A673 (cell line): ENCODE measurements at regions not wholly inside any gene's neighbourhood (a gene's known extent, or its start where the extent isn't known, plus 50 kb on each side); places are given as distances from the start of the nearest gene placed in this dataset.

ENCODE experiments used
- BruUV-seq: library from RNA; stranded (reverse); fragments of 400-500 nt; replicated peaks from 2 replicates; lab custom pipeline; 2021; lab: Mats Ljungman, UMichigan
- CTCF ChIA-PET: fragments of 300-600 bp; sonication (Branson Sonifier 250); formaldehyde crosslinking; loops from one replicate; lab custom pipeline; 2022; ENCODE audit warnings: antibody characterized with exemption; lab: Charles Lee
- POLR2A ChIA-PET: fragments of 300-600 bp; sonication (Branson Sonifier 250); formaldehyde crosslinking; loops from one replicate; lab custom pipeline; 2022; ENCODE audit warnings: antibody characterized with exemption; ENCODE audit not compliant: low non-redundant PET; lab: Charles Lee
- DNase-seq: peaks from one replicate; pipeline ENCODE4 v3.0.0-alpha.2; 2015; ENCODE audit warnings: low spot score
- H3K27ac ChIP-seq: fragments of 200-600 bp; sonication (generic); 2 replicates; pipeline ENCODE4 v1.5.1; 2016; ENCODE audit warnings: mixed run types, low read depth, mild to moderate bottlenecking, mixed read lengths, antibody characterized with exemption, low read length; ENCODE audit not compliant: poor library complexity, severe bottlenecking
- H3K27me3 ChIP-seq: fragments of 200-600 bp; sonication (generic); replicated peaks from 2 replicates; pipeline ENCODE4 v1.6.1; 2017; ENCODE audit warnings: mixed run types, low read depth, mild to moderate bottlenecking, mixed read lengths, antibody characterized with exemption, low read length; ENCODE audit not compliant: insufficient read depth, poor library complexity
- H3K36me3 ChIP-seq: fragments of 200-600 bp; sonication (generic); 2 replicates; pipeline ENCODE4 v1.6.1; 2016; ENCODE audit warnings: mixed run types, mild to moderate bottlenecking, mixed read lengths, antibody characterized with exemption, low read length; ENCODE audit not compliant: insufficient read depth, poor library complexity, severe bottlenecking
- H3K4me1 ChIP-seq: fragments of 200-600 bp; sonication (generic); 2 replicates; pipeline ENCODE4 v1.6.1; 2017; ENCODE audit warnings: mixed run types, mild to moderate bottlenecking, mixed read lengths, antibody characterized with exemption, low read length; ENCODE audit not compliant: insufficient read depth, poor library complexity, severe bottlenecking
- H3K4me3 ChIP-seq: fragments of 200-600 bp; sonication (generic); 2 replicates; pipeline ENCODE4 v1.5.1; 2016; ENCODE audit warnings: low read depth, mixed run types, mild to moderate bottlenecking, mixed read lengths, low read length; ENCODE audit not compliant: poor library complexity, severe bottlenecking
- H3K9me3 ChIP-seq: fragments of 200-600 bp; sonication (generic); 2 replicates; pipeline ENCODE4 v1.6.1; 2016; ENCODE audit warnings: mixed run types, low read depth, mild to moderate bottlenecking, mixed read lengths, antibody characterized with exemption, low read length; ENCODE audit not compliant: poor library complexity, severe bottlenecking
- EZH2 ChIP-seq: fragments of 200-600 bp; sonication (generic); IDR thresholded peaks from 2 replicates; pipeline ENCODE4 v1.6.1; 2017; ENCODE audit warnings: borderline replicate concordance, low read depth, mild to moderate bottlenecking, mixed read lengths, antibody characterized with exemption, low read length; ENCODE audit not compliant: poor library complexity, severe bottlenecking
- intact Hi-C: fragments of 100-400 bp; cut with micrococcal nuclease; formaldehyde crosslinking; loops from one replicate; pipeline ENCODE4 v1.10.0; 2022; ENCODE audit not compliant: unreplicated experiment
- TF ChIP-seq, protein P1 (sequence below): fragments of 300-800, 200-600 bp; sonication (generic); conservative IDR thresholded peaks from 2 replicates; pipeline ENCODE4 v1.5.1; 2017; ENCODE audit warnings: low read depth, mild to moderate bottlenecking, antibody characterized with exemption, low read length, moderate library complexity, mixed read lengths

DNA sequence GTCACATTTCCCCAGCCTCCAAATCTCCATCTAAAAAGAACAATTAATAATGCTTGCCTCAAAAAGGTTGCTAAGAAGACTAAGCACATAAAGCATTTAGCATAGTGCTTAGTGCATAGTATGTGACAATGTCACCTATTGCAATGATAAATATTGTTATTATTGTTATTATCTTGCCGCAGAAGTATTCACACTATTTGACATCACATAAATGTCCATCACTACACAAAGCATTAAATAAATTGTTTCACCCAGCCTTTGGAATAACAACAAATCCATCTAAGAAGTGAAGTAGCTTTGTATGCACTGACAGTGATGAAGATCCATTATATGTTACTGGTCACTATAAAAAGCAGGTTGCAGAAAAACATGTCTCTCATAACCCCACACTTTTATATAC, 2263.9 kb upstream of the WWC1 start:
- H3K4me1 ChIP-seq: no peaks in the 10 kb centered on the region
- no TSS peak for BruUV-seq
- ChIA-PET CTCF (no interaction called here), POLR2A (no interaction called here)
- no peak overlapping the region for H3K4me3 ChIP-seq
- no peak overlapping the region for H3K27ac ChIP-seq
- DNase-seq: no peak
- no peaks in the 10 kb centered on the region for H3K9me3 ChIP-seq
- TF ChIP-seq, protein P1, sequence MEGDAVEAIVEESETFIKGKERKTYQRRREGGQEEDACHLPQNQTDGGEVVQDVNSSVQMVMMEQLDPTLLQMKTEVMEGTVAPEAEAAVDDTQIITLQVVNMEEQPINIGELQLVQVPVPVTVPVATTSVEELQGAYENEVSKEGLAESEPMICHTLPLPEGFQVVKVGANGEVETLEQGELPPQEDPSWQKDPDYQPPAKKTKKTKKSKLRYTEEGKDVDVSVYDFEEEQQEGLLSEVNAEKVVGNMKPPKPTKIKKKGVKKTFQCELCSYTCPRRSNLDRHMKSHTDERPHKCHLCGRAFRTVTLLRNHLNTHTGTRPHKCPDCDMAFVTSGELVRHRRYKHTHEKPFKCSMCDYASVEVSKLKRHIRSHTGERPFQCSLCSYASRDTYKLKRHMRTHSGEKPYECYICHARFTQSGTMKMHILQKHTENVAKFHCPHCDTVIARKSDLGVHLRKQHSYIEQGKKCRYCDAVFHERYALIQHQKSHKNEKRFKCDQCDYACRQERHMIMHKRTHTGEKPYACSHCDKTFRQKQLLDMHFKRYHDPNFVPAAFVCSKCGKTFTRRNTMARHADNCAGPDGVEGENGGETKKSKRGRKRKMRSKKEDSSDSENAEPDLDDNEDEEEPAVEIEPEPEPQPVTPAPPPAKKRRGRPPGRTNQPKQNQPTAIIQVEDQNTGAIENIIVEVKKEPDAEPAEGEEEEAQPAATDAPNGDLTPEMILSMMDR: no peak
- no peak for TF ChIP-seq EZH2
- intact Hi-C loops: no loop called here
- no peaks in the 10 kb centered on the region for H3K36me3 ChIP-seq
- H3K27me3 ChIP-seq: peaks cover 19% of the 10 kb centered on the region

DNA sequence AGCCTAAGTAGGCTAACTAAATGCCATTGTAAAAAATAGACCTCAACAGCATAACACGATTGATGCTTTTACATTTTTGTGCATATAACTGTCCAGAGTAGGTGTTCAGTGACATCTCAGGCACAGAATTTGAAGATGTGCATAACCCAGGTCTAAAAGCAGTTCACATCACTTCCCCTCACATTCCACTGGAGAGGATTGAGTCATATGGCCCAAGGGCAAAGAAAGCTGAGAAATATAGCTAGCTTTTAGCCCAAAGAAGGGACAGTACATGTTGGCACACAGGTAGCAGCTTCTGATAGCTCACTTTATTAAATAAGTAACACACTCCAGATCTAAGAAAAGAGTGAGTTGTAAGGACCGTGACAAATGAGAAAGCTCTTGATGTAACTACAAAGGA, 2259.5 kb upstream of the WWC1 start:
- Histone ChIP-seq H3K4me3 (no peak overlapping the region), H3K27ac (no peak overlapping the region), H3K4me1 (no peaks in the 10 kb centered on the region), H3K36me3 (no peaks in the 10 kb centered on the region), H3K27me3 (peaks cover 4% of the 10 kb centered on the region), H3K9me3 (no peaks in the 10 kb centered on the region)
- intact Hi-C loops: no loop called here
- DNase-seq: no peak
- BruUV-seq: no TSS peak
- ChIA-PET CTCF (no interaction called here), POLR2A (no interaction called here)
- TF ChIP-seq, protein P1: no peak

GRCh38 chr5:166032601-166033000, 2258.8 kb upstream of the WWC1 start:
- ChIA-PET CTCF (no interaction called here), POLR2A (no interaction called here)
- Histone ChIP-seq H3K9me3 (no peaks in the 10 kb centered on the region), H3K36me3 (no peaks in the 10 kb centered on the region), H3K27ac (no peak overlapping the region), H3K4me3 (no peak overlapping the region), H3K4me1 (no peaks in the 10 kb centered on the region), H3K27me3 (peaks cover 4% of the 10 kb centered on the region)
- TF ChIP-seq, protein P1: no peak
- no peak for TF ChIP-seq EZH2
- intact Hi-C loops: no loop called here
- DNase-seq: no peak
- no TSS peak for BruUV-seq
